ENCODE measurements at regions not wholly inside any gene's neighbourhood (a gene's known extent, or its start where the extent isn't known, plus 50 kb on each side); places are given as distances from the start of the nearest gene placed in this dataset.

DNA sequence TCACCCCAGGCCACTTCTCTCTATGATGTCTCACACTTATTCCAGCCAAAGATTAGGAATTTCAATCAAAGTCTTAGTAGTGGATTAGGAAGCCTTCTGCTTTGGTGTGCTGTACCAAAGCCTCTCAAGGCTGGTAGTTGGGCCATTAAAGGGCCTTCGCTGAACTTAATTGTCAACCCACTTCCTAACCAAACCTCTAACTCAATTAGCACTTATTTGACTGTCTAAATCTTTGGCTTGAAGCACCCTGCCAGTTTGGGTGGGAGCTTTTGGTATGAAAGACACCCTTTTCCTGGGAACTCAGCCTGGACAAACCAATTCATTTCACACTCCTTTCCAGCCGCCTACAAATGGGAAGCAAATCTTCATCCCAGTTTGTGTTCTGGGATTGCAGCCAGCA is 81.5 kb downstream of the BMP2 start:
- TF ChIP-seq TCF7L2 (IDR thresholded peaks at IDR 0.05; ENCODE audit: low read depth, low read length): no peak
- TF ChIP-seq, protein P1, sequence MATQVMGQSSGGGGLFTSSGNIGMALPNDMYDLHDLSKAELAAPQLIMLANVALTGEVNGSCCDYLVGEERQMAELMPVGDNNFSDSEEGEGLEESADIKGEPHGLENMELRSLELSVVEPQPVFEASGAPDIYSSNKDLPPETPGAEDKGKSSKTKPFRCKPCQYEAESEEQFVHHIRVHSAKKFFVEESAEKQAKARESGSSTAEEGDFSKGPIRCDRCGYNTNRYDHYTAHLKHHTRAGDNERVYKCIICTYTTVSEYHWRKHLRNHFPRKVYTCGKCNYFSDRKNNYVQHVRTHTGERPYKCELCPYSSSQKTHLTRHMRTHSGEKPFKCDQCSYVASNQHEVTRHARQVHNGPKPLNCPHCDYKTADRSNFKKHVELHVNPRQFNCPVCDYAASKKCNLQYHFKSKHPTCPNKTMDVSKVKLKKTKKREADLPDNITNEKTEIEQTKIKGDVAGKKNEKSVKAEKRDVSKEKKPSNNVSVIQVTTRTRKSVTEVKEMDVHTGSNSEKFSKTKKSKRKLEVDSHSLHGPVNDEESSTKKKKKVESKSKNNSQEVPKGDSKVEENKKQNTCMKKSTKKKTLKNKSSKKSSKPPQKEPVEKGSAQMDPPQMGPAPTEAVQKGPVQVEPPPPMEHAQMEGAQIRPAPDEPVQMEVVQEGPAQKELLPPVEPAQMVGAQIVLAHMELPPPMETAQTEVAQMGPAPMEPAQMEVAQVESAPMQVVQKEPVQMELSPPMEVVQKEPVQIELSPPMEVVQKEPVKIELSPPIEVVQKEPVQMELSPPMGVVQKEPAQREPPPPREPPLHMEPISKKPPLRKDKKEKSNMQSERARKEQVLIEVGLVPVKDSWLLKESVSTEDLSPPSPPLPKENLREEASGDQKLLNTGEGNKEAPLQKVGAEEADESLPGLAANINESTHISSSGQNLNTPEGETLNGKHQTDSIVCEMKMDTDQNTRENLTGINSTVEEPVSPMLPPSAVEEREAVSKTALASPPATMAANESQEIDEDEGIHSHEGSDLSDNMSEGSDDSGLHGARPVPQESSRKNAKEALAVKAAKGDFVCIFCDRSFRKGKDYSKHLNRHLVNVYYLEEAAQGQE (IDR thresholded peaks at IDR 0.05; ENCODE audit: insufficient read depth in 1 of 2, low read depth in 2 of 2, low read length in 1 of 2): no peak
- no peak for TF ChIP-seq POLR2AphosphoS5 (IDR thresholded peaks at IDR 0.05; ENCODE audit: low read depth, low read length)
- TF ChIP-seq, protein P2, sequence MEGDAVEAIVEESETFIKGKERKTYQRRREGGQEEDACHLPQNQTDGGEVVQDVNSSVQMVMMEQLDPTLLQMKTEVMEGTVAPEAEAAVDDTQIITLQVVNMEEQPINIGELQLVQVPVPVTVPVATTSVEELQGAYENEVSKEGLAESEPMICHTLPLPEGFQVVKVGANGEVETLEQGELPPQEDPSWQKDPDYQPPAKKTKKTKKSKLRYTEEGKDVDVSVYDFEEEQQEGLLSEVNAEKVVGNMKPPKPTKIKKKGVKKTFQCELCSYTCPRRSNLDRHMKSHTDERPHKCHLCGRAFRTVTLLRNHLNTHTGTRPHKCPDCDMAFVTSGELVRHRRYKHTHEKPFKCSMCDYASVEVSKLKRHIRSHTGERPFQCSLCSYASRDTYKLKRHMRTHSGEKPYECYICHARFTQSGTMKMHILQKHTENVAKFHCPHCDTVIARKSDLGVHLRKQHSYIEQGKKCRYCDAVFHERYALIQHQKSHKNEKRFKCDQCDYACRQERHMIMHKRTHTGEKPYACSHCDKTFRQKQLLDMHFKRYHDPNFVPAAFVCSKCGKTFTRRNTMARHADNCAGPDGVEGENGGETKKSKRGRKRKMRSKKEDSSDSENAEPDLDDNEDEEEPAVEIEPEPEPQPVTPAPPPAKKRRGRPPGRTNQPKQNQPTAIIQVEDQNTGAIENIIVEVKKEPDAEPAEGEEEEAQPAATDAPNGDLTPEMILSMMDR (IDR thresholded peaks at IDR 0.05): no peak
- no peak for TF ChIP-seq SIN3A (IDR thresholded peaks at IDR 0.05; ENCODE audit: borderline replicate concordance, insufficient read depth, low read depth, low read length)
- intact Hi-C loops (cut with micrococcal nuclease; ENCODE audit: unreplicated experiment) (no loop called here), in situ Hi-C loops (cut with HindIII; ENCODE audit: low pct_unique_long_range_greater_than_20kb, low sequenced_read_pairs) (no loop called here)
- DNase-seq (ENCODE audit: low read depth, low spot score) (no peak), ATAC-seq (no peak)
- Histone ChIP-seq H3K36me3 (ENCODE audit: control insufficient read depth, insufficient read depth, low read length) (no peaks in the 10 kb centered on the region), H3K4me1 (ENCODE audit: control insufficient read depth, insufficient read depth, low read length) (no peaks in the 10 kb centered on the region), H3K9me3 (ENCODE audit: control insufficient read depth, insufficient read depth, low read depth, low read length) (no peaks in the 10 kb centered on the region), H3K27ac (ENCODE audit: low read length) (no peak overlapping the region), H3K27me3 (ENCODE audit: control insufficient read depth, insufficient read depth, low read length) (no peaks in the 10 kb centered on the region), H3K4me3 (ENCODE audit: low read depth in 2 of 2, low read length in 2 of 2) (no peak overlapping the region)
- CTCF ChIA-PET: no interaction called here
- POLR2A ChIA-PET: no interaction called here
- no TSS peak for BruUV-seq (replicated peaks)

DNA sequence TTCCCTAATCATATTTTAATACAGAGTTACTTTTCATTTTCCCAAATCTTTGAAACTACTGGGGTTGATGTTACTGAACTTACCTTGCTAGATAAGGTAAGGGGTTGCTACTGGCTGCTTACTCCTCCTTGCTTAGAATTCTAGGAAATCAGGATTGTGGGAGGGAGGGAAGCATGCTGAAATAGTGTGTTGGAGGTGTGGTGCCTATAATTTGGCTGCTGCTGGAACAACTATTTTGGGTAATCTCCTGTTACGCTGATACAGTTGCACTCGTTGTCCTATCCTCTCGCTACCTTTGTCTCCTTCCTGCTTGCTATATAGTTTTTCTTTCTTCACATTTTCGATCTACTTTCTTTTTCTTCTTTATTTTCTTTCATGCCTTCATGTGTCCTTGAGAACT is 83.7 kb downstream of the BMP2 start:
- no peak overlapping the region for H3K4me3 ChIP-seq (ENCODE audit: low read depth in 2 of 2, low read length in 2 of 2)
- no peaks in the 10 kb centered on the region for H3K27me3 ChIP-seq (ENCODE audit: control insufficient read depth, insufficient read depth, low read length)
- intact Hi-C loops (cut with micrococcal nuclease; ENCODE audit: unreplicated experiment): loop anchor here (5.0 kb wide), 1 partner anchor 769 kb away; no protein-coding TSS in a partner anchor
- DNase-seq (ENCODE audit: low read depth, low spot score) (no peak), ATAC-seq (no peak)
- in situ Hi-C loops (cut with HindIII; ENCODE audit: low pct_unique_long_range_greater_than_20kb, low sequenced_read_pairs): no loop called here
- H3K4me1 ChIP-seq (ENCODE audit: control insufficient read depth, insufficient read depth, low read length): no peaks in the 10 kb centered on the region
- TF ChIP-seq POLR2AphosphoS5 (IDR thresholded peaks at IDR 0.05; ENCODE audit: low read depth, low read length): no peak
- TF ChIP-seq, protein P2 (IDR thresholded peaks at IDR 0.05): no peak
- TF ChIP-seq TCF7L2 (IDR thresholded peaks at IDR 0.05; ENCODE audit: low read depth, low read length): no peak
- TF ChIP-seq, protein P1 (IDR thresholded peaks at IDR 0.05; ENCODE audit: insufficient read depth in 1 of 2, low read depth in 2 of 2, low read length in 1 of 2): no peak
- no peak for TF ChIP-seq SIN3A (IDR thresholded peaks at IDR 0.05; ENCODE audit: borderline replicate concordance, insufficient read depth, low read depth, low read length)
- no peaks in the 10 kb centered on the region for H3K9me3 ChIP-seq (ENCODE audit: control insufficient read depth, insufficient read depth, low read depth, low read length)
- no peak overlapping the region for H3K27ac ChIP-seq (ENCODE audit: low read length)
- no peaks in the 10 kb centered on the region for H3K36me3 ChIP-seq (ENCODE audit: control insufficient read depth, insufficient read depth, low read length)
- ChIA-PET CTCF (no interaction called here), POLR2A (no interaction called here)
- no TSS peak for BruUV-seq (replicated peaks)

Data from Panc1 (cell line).